ENCODE measurements at regions not wholly inside any gene's neighbourhood (a gene's known extent, or its start where the extent isn't known, plus 50 kb on each side); places are given as distances from the start of the nearest gene placed in this dataset.

DNA sequence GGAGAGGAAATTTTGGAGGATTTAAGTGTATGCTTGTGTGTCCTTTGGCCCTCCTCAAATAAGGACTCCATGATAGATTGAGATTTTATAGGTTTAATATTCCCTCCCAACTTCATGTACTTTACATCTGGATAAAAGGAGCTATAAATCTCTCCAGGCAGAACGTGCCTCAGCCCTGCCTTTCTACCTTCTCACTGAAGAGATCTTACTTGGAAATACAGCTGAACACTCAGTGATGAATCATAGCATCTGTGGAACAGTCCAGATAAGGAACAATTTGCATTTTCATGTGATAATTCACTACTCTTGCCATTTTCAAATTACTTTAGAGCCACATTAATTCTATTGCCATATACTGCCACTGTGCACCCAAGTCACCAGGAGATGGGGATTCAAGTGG, 364.6 kb upstream of the PODXL start:
- DNase-seq (ENCODE audit: low spot score) = no peak
- no TSS peak for BruUV-seq (replicated peaks)
- intact Hi-C loops (cut with micrococcal nuclease; ENCODE audit: unreplicated experiment) = no loop called here
- no peaks in the 10 kb centered on the region for H3K27me3 ChIP-seq (replicated peaks; ENCODE audit: insufficient read depth, low read depth, low read length, poor library complexity)
- POLR2A ChIA-PET (ENCODE audit: low non-redundant PET) = no interaction called here
- H3K4me3 ChIP-seq (ENCODE audit: low read depth, low read length, poor library complexity, severe bottlenecking) = no peak overlapping the region
- no peak overlapping the region for H3K27ac ChIP-seq (ENCODE audit: low read depth, low read length, poor library complexity, severe bottlenecking)
- CTCF ChIA-PET = no interaction called here
- no peaks in the 10 kb centered on the region for H3K4me1 ChIP-seq (ENCODE audit: insufficient read depth, low read length, poor library complexity, severe bottlenecking)
- H3K36me3 ChIP-seq (ENCODE audit: insufficient read depth, low read length, poor library complexity, severe bottlenecking) = no peaks in the 10 kb centered on the region
- no peaks in the 10 kb centered on the region for H3K9me3 ChIP-seq (ENCODE audit: low read depth, low read length, poor library complexity, severe bottlenecking)
- TF ChIP-seq EZH2 (IDR thresholded peaks at IDR 0.05; ENCODE audit: borderline replicate concordance, low read depth, low read length, poor library complexity, severe bottlenecking) = no peak
- TF ChIP-seq, protein P1, sequence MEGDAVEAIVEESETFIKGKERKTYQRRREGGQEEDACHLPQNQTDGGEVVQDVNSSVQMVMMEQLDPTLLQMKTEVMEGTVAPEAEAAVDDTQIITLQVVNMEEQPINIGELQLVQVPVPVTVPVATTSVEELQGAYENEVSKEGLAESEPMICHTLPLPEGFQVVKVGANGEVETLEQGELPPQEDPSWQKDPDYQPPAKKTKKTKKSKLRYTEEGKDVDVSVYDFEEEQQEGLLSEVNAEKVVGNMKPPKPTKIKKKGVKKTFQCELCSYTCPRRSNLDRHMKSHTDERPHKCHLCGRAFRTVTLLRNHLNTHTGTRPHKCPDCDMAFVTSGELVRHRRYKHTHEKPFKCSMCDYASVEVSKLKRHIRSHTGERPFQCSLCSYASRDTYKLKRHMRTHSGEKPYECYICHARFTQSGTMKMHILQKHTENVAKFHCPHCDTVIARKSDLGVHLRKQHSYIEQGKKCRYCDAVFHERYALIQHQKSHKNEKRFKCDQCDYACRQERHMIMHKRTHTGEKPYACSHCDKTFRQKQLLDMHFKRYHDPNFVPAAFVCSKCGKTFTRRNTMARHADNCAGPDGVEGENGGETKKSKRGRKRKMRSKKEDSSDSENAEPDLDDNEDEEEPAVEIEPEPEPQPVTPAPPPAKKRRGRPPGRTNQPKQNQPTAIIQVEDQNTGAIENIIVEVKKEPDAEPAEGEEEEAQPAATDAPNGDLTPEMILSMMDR (conservative IDR thresholded peaks at IDR 0.05; ENCODE audit: low read depth, low read length) = no peak

GRCh38 chr7:131919920-131920709, 363.7 kb upstream of the PODXL start:
- no peak for DNase-seq (ENCODE audit: low spot score)
- intact Hi-C loops (cut with micrococcal nuclease; ENCODE audit: unreplicated experiment) = no loop called here
- CTCF ChIA-PET = no interaction called here

DNA sequence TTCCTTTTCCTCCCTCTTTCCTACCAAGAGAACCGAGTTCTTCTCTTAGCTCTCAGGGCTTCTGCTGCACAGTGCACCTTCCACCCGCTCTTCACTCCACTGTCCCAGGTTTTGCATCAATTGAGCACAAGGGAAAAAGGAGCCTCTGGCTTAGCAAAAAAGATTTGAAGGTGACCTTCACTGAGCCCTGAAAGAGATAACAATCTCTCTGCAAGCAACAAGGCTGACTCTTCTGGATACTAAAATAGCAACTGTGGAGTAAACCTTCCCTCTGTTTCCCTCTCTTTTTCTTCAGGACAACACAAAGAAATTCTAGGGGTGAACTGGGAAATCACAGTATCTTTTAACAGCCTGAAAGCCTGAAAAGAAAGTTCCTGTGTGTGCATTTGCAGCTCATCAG, 354.7 kb upstream of the PODXL start:
- H3K4me3 ChIP-seq (ENCODE audit: low read depth, low read length, poor library complexity, severe bottlenecking) = no peak overlapping the region
- intact Hi-C loops (cut with micrococcal nuclease; ENCODE audit: unreplicated experiment) = no loop called here
- POLR2A ChIA-PET (ENCODE audit: low non-redundant PET) = no interaction called here
- H3K27me3 ChIP-seq (replicated peaks; ENCODE audit: insufficient read depth, low read depth, low read length, poor library complexity) = no peaks in the 10 kb centered on the region
- CTCF ChIA-PET = no interaction called here
- DNase-seq (ENCODE audit: low spot score) = no peak
- no TSS peak for BruUV-seq (replicated peaks)
- H3K36me3 ChIP-seq (ENCODE audit: insufficient read depth, low read length, poor library complexity, severe bottlenecking) = no peaks in the 10 kb centered on the region
- no peaks in the 10 kb centered on the region for H3K9me3 ChIP-seq (ENCODE audit: low read depth, low read length, poor library complexity, severe bottlenecking)
- no peaks in the 10 kb centered on the region for H3K4me1 ChIP-seq (ENCODE audit: insufficient read depth, low read length, poor library complexity, severe bottlenecking)
- TF ChIP-seq, protein P1 (conservative IDR thresholded peaks at IDR 0.05; ENCODE audit: low read depth, low read length) = no peak
- no peak for TF ChIP-seq EZH2 (IDR thresholded peaks at IDR 0.05; ENCODE audit: borderline replicate concordance, low read depth, low read length, poor library complexity, severe bottlenecking)
- H3K27ac ChIP-seq (ENCODE audit: low read depth, low read length, poor library complexity, severe bottlenecking) = no peak overlapping the region

More at GRCh38 chr7:131919920-131920709, 363.7 kb upstream of the PODXL start:
- Histone ChIP-seq H3K4me1 (ENCODE audit: insufficient read depth, low read length, poor library complexity, severe bottlenecking) (no peaks in the 10 kb centered on the region), H3K27ac (ENCODE audit: low read depth, low read length, poor library complexity, severe bottlenecking) (no peak overlapping the region), H3K9me3 (ENCODE audit: low read depth, low read length, poor library complexity, severe bottlenecking) (no peaks in the 10 kb centered on the region), H3K27me3 (replicated peaks; ENCODE audit: insufficient read depth, low read depth, low read length, poor library complexity) (no peaks in the 10 kb centered on the region), H3K36me3 (ENCODE audit: insufficient read depth, low read length, poor library complexity, severe bottlenecking) (no peaks in the 10 kb centered on the region), H3K4me3 (ENCODE audit: low read depth, low read length, poor library complexity, severe bottlenecking) (no peak overlapping the region)
- no peak for TF ChIP-seq EZH2 (IDR thresholded peaks at IDR 0.05; ENCODE audit: borderline replicate concordance, low read depth, low read length, poor library complexity, severe bottlenecking)
- TF ChIP-seq, protein P1 (conservative IDR thresholded peaks at IDR 0.05; ENCODE audit: low read depth, low read length) = no peak
- POLR2A ChIA-PET (ENCODE audit: low non-redundant PET) = no interaction called here
- BruUV-seq (replicated peaks) = no TSS peak

All from A673 (cell line).